CD4-positive, alpha-beta T cell (primary cell): ENCODE measurements at regions not wholly inside any gene's neighbourhood (a gene's known extent, or its start where the extent isn't known, plus 50 kb on each side); places are given as distances from the start of the nearest gene placed in this dataset.

Experiments used
- ATAC-seq: fragments of 200-7000 bp; cut with Tn5 transposase; one replicate; pipeline ENCODE4 v1.10.0; 2022; ENCODE audit warnings: mild to moderate bottlenecking; ENCODE audit not compliant: poor library complexity
- CTCF ChIA-PET: fragments of 350-600 bp; sonication (Branson Sonifier 250); formaldehyde crosslinking; loops from one replicate; lab custom pipeline; 2021; ENCODE audit warnings: antibody characterized with exemption, inconsistent platforms; lab: Charles Lee
- POLR2A ChIA-PET: fragments of 350-600 bp; sonication (Branson Sonifier 250); formaldehyde crosslinking; loops from one replicate; lab custom pipeline; 2021; ENCODE audit warnings: antibody characterized with exemption, inconsistent platforms; lab: Charles Lee
- DNase-seq, 14 experiments: peaks; one replicate each; pipeline ENCODE4 v3.0.0-alpha.2; 2013 to 2020; ENCODE audit warnings: mixed read lengths in 2 of 14
- H3K27ac ChIP-seq, 2 donors: one replicate each; pipeline versions ENCODE4 v1.5.1 to v1.7.0; 2013; ENCODE audit warnings: low read length in 2 of 2, low read depth in 1 of 2, mild to moderate bottlenecking in 1 of 2
- H3K27me3 ChIP-seq, 2 experiments: 1 replicate in 1 of 2; 2 replicates in 1 of 2; pipeline versions ENCODE4 v1.6.1 to v1.7.0; 2013; ENCODE audit warnings: low read length in 2 of 2, control low read depth in 1 of 2, mild to moderate bottlenecking in 1 of 2, moderate library complexity in 1 of 2; ENCODE audit not compliant: insufficient read depth in 2 of 2, control insufficient read depth in 1 of 2
- H3K36me3 ChIP-seq: one replicate; pipeline ENCODE4 v1.6.1; 2013; ENCODE audit warnings: low read length, control low read depth; ENCODE audit not compliant: insufficient read depth
- H3K4me1 ChIP-seq: one replicate; pipeline ENCODE4 v1.6.1; 2013; ENCODE audit warnings: low read length, control low read depth; ENCODE audit not compliant: insufficient read depth
- H3K4me3 ChIP-seq: one replicate; pipeline ENCODE4 v1.5.1; 2013; ENCODE audit warnings: mild to moderate bottlenecking, low read length, moderate library complexity
- H3K9me3 ChIP-seq, 2 experiments: 1 replicate in 1 of 2; 2 replicates in 1 of 2; pipeline versions ENCODE4 v1.6.1 to v1.7.0; 2013; ENCODE audit warnings: low read length in 2 of 2, mild to moderate bottlenecking in 2 of 2, control low read depth in 1 of 2, moderate library complexity in 1 of 2; ENCODE audit not compliant: control insufficient read depth in 1 of 2, insufficient read depth in 1 of 2
- H3K27ac Mint-ChIP-seq: one replicate; pipeline ENCODE4 v1.8.0; 2020; ENCODE audit warnings: mixed read lengths
- H3K27me3 Mint-ChIP-seq: one replicate; pipeline ENCODE4 v1.8.0; 2021; ENCODE audit warnings: mixed read lengths
- H3K36me3 Mint-ChIP-seq: one replicate; pipeline ENCODE4 v1.8.0; 2021; ENCODE audit warnings: low read depth, mixed read lengths
- H3K4me1 Mint-ChIP-seq: one replicate; pipeline ENCODE4 v1.8.0; 2021; ENCODE audit warnings: low read depth, mixed read lengths
- H3K4me3 Mint-ChIP-seq: one replicate; pipeline ENCODE4 v1.8.0; 2020; ENCODE audit warnings: mild to moderate bottlenecking, mixed read lengths
- H3K9me3 Mint-ChIP-seq: one replicate; pipeline ENCODE4 v1.8.0; 2020; ENCODE audit warnings: mixed read lengths
- intact Hi-C, 2 experiments: fragments of 100-400 bp; cut with DNase I in 1 of 2; cut with micrococcal nuclease in 1 of 2; formaldehyde crosslinking; loops; one replicate each; pipeline versions ENCODE4 v1.15.1 to v1.9.0; 2023 to 2025; cut with DNase I, micrococcal nuclease
- TF ChIP-seq, protein P1 (sequence below): fragments of 200-600 bp; IDR thresholded peaks from one replicate; pipeline ENCODE4 v1.8.0; 2022; ENCODE audit warnings: antibody characterized with exemption, mild to moderate bottlenecking

DNA sequence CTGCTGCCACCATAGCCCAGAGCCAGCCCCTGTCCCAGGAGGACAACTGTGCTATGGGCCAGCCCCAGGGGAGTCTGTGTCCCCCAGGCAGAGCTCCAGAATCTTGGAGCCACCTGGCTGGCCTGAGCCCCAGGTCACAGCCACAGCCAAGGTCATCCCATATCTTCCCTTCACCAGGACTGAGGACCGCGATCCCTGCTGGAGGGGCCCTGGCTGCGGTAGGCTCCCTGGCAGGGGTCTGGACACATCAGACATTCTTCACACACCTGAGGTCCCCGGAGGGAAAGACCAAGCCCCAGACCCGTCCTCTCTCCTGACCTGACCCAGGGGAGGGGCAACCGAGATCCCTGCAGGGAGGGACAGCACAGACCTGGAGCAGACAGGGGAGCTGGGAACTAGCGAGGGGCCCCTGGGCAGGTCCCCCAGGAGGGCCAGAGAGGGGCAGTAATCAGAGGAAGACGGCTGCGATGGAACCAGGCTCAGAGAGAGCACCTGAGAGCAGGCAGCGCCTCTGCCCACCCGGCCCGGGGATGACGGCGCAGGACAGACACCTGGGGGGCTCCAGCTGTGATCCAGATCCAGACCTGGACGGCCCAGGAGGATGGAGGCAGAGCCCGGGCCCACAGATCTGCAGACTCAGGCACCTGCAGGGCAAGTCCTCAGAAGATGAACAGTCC lies 103.2 kb upstream of the EIF5 start:
- Mint-ChIP-seq H3K36me3 (no peaks in the 10 kb centered on the region), H3K27me3 (peaks cover 60% of the 10 kb centered on the region), H3K4me3 (no peak overlapping the region), H3K9me3 (no peaks in the 10 kb centered on the region), H3K27ac (no peak overlapping the region), H3K4me1 (no peaks in the 10 kb centered on the region)
- H3K9me3 ChIP-seq = no peaks in the 10 kb centered on the region
- H3K36me3 ChIP-seq = no peaks in the 10 kb centered on the region
- H3K27ac ChIP-seq = no peak overlapping the region
- ATAC-seq (no peak), DNase-seq (no peak)
- POLR2A ChIA-PET = no interaction called here
- CTCF ChIA-PET = no interaction called here
- TF ChIP-seq, protein P1, sequence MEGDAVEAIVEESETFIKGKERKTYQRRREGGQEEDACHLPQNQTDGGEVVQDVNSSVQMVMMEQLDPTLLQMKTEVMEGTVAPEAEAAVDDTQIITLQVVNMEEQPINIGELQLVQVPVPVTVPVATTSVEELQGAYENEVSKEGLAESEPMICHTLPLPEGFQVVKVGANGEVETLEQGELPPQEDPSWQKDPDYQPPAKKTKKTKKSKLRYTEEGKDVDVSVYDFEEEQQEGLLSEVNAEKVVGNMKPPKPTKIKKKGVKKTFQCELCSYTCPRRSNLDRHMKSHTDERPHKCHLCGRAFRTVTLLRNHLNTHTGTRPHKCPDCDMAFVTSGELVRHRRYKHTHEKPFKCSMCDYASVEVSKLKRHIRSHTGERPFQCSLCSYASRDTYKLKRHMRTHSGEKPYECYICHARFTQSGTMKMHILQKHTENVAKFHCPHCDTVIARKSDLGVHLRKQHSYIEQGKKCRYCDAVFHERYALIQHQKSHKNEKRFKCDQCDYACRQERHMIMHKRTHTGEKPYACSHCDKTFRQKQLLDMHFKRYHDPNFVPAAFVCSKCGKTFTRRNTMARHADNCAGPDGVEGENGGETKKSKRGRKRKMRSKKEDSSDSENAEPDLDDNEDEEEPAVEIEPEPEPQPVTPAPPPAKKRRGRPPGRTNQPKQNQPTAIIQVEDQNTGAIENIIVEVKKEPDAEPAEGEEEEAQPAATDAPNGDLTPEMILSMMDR = no peak
- intact Hi-C loops = no loop called here
- H3K4me3 ChIP-seq = no peak overlapping the region
- H3K4me1 ChIP-seq = no peaks in the 10 kb centered on the region
- peaks cover 0 to 4% of the 10 kb centered on the region in 2 experiments for H3K27me3 ChIP-seq

DNA sequence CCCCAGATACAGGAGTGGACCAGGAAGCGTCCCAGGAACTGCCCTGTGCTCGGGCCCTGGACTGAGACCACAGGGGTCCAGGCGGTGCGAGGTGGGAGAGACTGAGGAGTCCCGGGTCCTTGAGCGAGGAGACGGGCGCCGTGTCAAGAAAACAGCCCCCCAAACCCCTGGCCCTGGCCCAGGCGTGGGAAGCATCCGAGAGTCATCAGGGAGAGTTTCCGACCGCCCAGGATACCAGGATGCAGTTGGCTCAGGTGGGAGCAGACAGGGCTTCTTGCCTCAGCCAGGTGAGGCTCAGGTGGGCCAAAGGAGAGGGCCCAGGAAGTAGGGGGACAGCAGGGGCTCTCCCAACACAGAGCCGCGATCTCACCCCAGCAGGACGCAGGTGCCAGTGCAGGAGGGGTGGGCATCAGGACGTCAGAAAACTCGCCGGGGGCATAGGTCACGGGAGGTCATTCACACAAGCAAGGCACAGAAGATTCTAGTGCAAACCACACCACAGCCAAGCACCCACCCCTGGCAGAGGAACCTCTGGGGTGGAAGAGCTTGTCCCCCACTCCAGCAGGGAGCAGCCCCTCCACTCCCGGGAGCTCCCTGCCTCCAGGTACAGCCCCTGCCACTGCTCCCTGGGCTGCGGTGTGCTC lies 102.5 kb upstream of the EIF5 start:
- H3K27me3 Mint-ChIP-seq = peaks cover 60% of the 10 kb centered on the region
- TF ChIP-seq, protein P1 = no peak
- POLR2A ChIA-PET = no interaction called here
- no peaks in the 10 kb centered on the region for H3K36me3 ChIP-seq
- H3K9me3 ChIP-seq = no peaks in the 10 kb centered on the region
- H3K4me3 ChIP-seq = no peak overlapping the region
- H3K4me3 Mint-ChIP-seq = no peak overlapping the region
- peaks cover 1% of the 10 kb centered on the region for H3K9me3 Mint-ChIP-seq
- ATAC-seq (no peak), DNase-seq (no peak)
- H3K4me1 Mint-ChIP-seq = no peaks in the 10 kb centered on the region
- no peak overlapping the region for H3K27ac ChIP-seq
- H3K36me3 Mint-ChIP-seq = no peaks in the 10 kb centered on the region
- CTCF ChIA-PET = no interaction called here
- H3K4me1 ChIP-seq = no peaks in the 10 kb centered on the region
- H3K27me3 ChIP-seq = peaks cover 0 to 4% of the 10 kb centered on the region in 2 experiments
- no peak overlapping the region for H3K27ac Mint-ChIP-seq
- intact Hi-C loops = no loop called here

DNA sequence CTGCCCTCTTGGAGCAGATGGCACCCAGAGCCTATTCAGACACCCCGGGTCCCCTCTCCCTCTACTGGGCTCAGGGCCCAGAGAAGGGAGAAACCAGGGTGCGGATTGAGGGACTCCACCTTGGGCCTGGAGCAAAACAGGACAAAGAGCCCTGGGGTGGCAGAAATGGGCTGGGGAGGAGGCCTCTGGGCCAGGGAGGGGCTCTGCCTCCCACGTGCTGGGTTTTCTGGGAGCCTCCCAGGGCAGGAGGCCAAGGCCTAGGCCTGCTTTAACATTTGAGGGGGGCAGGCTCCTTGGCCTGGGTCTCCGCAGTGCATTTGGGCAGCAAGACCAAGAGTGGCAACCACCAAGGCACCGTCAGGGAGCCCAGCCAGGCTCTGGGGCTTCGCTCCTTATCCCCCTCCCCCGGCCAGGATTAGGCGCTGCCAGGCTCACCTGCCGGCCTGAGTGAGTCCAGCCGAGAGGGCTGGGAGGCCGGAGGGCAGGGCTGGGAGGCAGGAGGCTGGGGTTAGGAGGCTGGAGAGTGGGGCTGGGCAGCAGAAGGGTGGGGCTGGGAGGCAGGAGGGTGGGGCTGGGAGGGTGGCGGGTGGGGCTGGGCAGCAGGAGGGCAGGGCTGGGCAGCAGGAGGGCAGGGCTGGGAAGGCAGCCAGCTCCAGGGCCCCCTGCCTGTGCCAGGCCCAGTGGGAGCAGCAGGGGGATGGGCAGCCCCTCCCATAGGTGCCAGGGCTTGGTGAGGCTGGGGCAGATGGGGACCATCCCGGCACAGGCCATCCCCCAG lies 101.8 kb upstream of the EIF5 start:
- H3K4me3 Mint-ChIP-seq = no peak overlapping the region
- DNase-seq (no peak), ATAC-seq (no peak)
- no peak overlapping the region for H3K27ac Mint-ChIP-seq
- H3K27ac ChIP-seq = no peak overlapping the region
- H3K27me3 Mint-ChIP-seq = peaks cover 63% of the 10 kb centered on the region
- H3K27me3 ChIP-seq = peaks cover 0 to 4% of the 10 kb centered on the region in 2 experiments
- H3K9me3 ChIP-seq = no peaks in the 10 kb centered on the region
- H3K4me1 ChIP-seq = no peaks in the 10 kb centered on the region
- no peaks in the 10 kb centered on the region for H3K4me1 Mint-ChIP-seq
- no peaks in the 10 kb centered on the region for H3K36me3 ChIP-seq
- CTCF ChIA-PET = no interaction called here
- H3K4me3 ChIP-seq = no peak overlapping the region
- intact Hi-C loops = no loop called here
- peaks cover 3% of the 10 kb centered on the region for H3K9me3 Mint-ChIP-seq
- TF ChIP-seq, protein P1 = no peak
- no peaks in the 10 kb centered on the region for H3K36me3 Mint-ChIP-seq
- POLR2A ChIA-PET = no interaction called here
